SK-N-SH treated with all-trans-retinoic acid at 6 μM for 48 hours (cell line): ENCODE measurements at regions not wholly inside any gene's neighbourhood (a gene's known extent, or its start where the extent isn't known, plus 50 kb on each side); places are given as distances from the start of the nearest gene placed in this dataset.

Source experiments
- ATAC-seq: fragments of 200-7000 bp; cut with Tn5 transposase; 3 replicates; pipeline ENCODE4 v1.9.1; 2020; ENCODE audit warnings: mild to moderate bottlenecking, moderate library complexity
- ARNTL ChIP-seq: fragments of 450-650 bp; formaldehyde crosslinking; IDR thresholded peaks from 2 replicates; pipeline ENCODE4 v1.5.0; 2020; ENCODE audit warnings: low read depth, mild to moderate bottlenecking, moderate library complexity, borderline replicate concordance
- BACH2 ChIP-seq: fragments of 250-450 bp; sonication (Bioruptor Pico); IDR thresholded peaks from 2 replicates; pipeline ENCODE4 v1.9.0; 2021; ENCODE audit warnings: mild to moderate bottlenecking, borderline replicate concordance
- CREB5 ChIP-seq: fragments of 250-450 bp; sonication (Bioruptor Pico); IDR thresholded peaks from 2 replicates; pipeline ENCODE4 v1.5.1; 2020; ENCODE audit warnings: low read depth, mild to moderate bottlenecking, moderate library complexity
- CSDC2 ChIP-seq: fragments of 250-450 bp; sonication (Bioruptor Pico); IDR thresholded peaks from 2 replicates; pipeline ENCODE4 v1.5.0; 2020; ENCODE audit warnings: mild to moderate bottlenecking, moderate library complexity
- GLIS3 ChIP-seq: fragments of 250-450 bp; sonication (Bioruptor Pico); IDR thresholded peaks from 2 replicates; pipeline ENCODE4 v1.5.0; 2020; ENCODE audit warnings: mild to moderate bottlenecking, moderate library complexity
- ISL1 ChIP-seq: fragments of 250-450 bp; sonication (Bioruptor Pico); IDR thresholded peaks from 2 replicates; pipeline ENCODE4 v2.1.2; 2022; ENCODE audit warnings: mild to moderate bottlenecking, moderate library complexity
- OSR1 ChIP-seq: fragments of 250-450 bp; sonication (Bioruptor Pico); IDR thresholded peaks from 2 replicates; pipeline ENCODE4 v1.8.0; 2022; ENCODE audit warnings: moderate library complexity, mild to moderate bottlenecking, inconsistent platforms
- PATZ1 ChIP-seq: fragments of 250-450 bp; sonication (Bioruptor Pico); IDR thresholded peaks from 2 replicates; pipeline ENCODE4 v1.8.0; 2020; ENCODE audit warnings: mild to moderate bottlenecking, moderate library complexity, borderline replicate concordance
- POU6F1 ChIP-seq: fragments of 250-450 bp; sonication (Bioruptor Pico); IDR thresholded peaks from 2 replicates; pipeline ENCODE4 v1.8.0; 2021; ENCODE audit warnings: low read depth, mild to moderate bottlenecking, moderate library complexity, borderline replicate concordance
- PPARA ChIP-seq: fragments of 250-450 bp; sonication (Bioruptor Pico); IDR thresholded peaks from 2 replicates; pipeline ENCODE4 v1.5.0; 2020; ENCODE audit warnings: mild to moderate bottlenecking, borderline replicate concordance
- RARB ChIP-seq: fragments of 250-450 bp; sonication (Bioruptor Pico); IDR thresholded peaks from 2 replicates; pipeline ENCODE4 v1.8.0; 2021; ENCODE audit warnings: mild to moderate bottlenecking, moderate library complexity
- SNAI2 ChIP-seq: fragments of 250-450 bp; sonication (Bioruptor Pico); IDR thresholded peaks from 2 replicates; pipeline ENCODE4 v1.5.0; 2020; ENCODE audit warnings: mild to moderate bottlenecking, moderate library complexity
- TCF4 ChIP-seq: fragments of 250-450 bp; sonication (Bioruptor Pico); IDR thresholded peaks from 2 replicates; pipeline ENCODE4 v1.8.0; 2021; ENCODE audit warnings: mild to moderate bottlenecking, moderate library complexity, borderline replicate concordance
- TOX ChIP-seq: fragments of 250-450 bp; sonication (Bioruptor Pico); IDR thresholded peaks from 2 replicates; pipeline ENCODE4 v1.8.0; 2021; ENCODE audit warnings: mild to moderate bottlenecking, moderate library complexity, borderline replicate concordance
- TSHZ2 ChIP-seq: fragments of 250-450 bp; sonication (Bioruptor Pico); IDR thresholded peaks from 2 replicates; pipeline ENCODE4 v1.5.0; 2020; ENCODE audit warnings: mild to moderate bottlenecking, moderate library complexity
- ZC3H10 ChIP-seq: fragments of 250-450 bp; sonication (Bioruptor Pico); IDR thresholded peaks from 2 replicates; pipeline ENCODE4 v1.5.1; 2021; ENCODE audit warnings: mild to moderate bottlenecking, moderate library complexity
- ZFP3 ChIP-seq: fragments of 250-450 bp; sonication (Bioruptor Pico); IDR thresholded peaks from 2 replicates; pipeline ENCODE4 v1.5.0; 2020; ENCODE audit warnings: mild to moderate bottlenecking, moderate library complexity
- ZFP30 ChIP-seq: fragments of 450-650 bp; formaldehyde crosslinking; IDR thresholded peaks from 2 replicates; pipeline ENCODE4 v1.5.0; 2022; ENCODE audit warnings: mild to moderate bottlenecking, moderate library complexity
- ZNF565 ChIP-seq: fragments of 450-650 bp; formaldehyde crosslinking; conservative IDR thresholded peaks from 2 replicates; pipeline ENCODE4 v1.5.0; 2020; ENCODE audit warnings: low read depth, mild to moderate bottlenecking, moderate library complexity
- ZNF70 ChIP-seq: fragments of 450-650 bp; formaldehyde crosslinking; IDR thresholded peaks from 2 replicates; pipeline ENCODE4 v1.5.0; 2020; ENCODE audit warnings: mild to moderate bottlenecking, moderate library complexity
- ZNF8 ChIP-seq: fragments of 450-650 bp; formaldehyde crosslinking; IDR thresholded peaks from 2 replicates; pipeline ENCODE4 v1.5.0; 2020; ENCODE audit warnings: mild to moderate bottlenecking, moderate library complexity

GRCh38 chr2:220619525-220620220, 952.4 kb downstream of the EPHA4 start:
- ATAC-seq = no peak
- no peak for TF ChIP-seq ISL1 (CRISPR knock-in tag)

GRCh38 chr2:220626603-220627002, 945.5 kb downstream of the EPHA4 start:
- ATAC-seq = no peak
- no peak for TF ChIP-seq ZNF70 (CRISPR knock-in tag)
- no peak for TF ChIP-seq CSDC2 (CRISPR knock-in tag)
- TF ChIP-seq POU6F1 (CRISPR knock-in tag) = no peak
- TF ChIP-seq ZFP3 = no peak
- TF ChIP-seq TCF4 (CRISPR knock-in tag) = no peak
- TF ChIP-seq SNAI2 (CRISPR knock-in tag) = no peak
- TF ChIP-seq PATZ1 = no peak
- no peak for TF ChIP-seq ZNF8 (CRISPR knock-in tag)
- no peak for TF ChIP-seq TSHZ2 (CRISPR knock-in tag)
- no peak for TF ChIP-seq RARB (CRISPR knock-in tag)
- TF ChIP-seq TOX = no peak
- TF ChIP-seq ARNTL (CRISPR knock-in tag) = no peak
- TF ChIP-seq PPARA (CRISPR knock-in tag) = no peak
- no peak for TF ChIP-seq ZNF565
- no peak for TF ChIP-seq BACH2 (CRISPR knock-in tag)
- TF ChIP-seq GLIS3 (CRISPR knock-in tag) = no peak
- TF ChIP-seq ISL1 (CRISPR knock-in tag) = no peak
- no peak for TF ChIP-seq OSR1 (CRISPR knock-in tag)
- no peak for TF ChIP-seq ZFP30
- no peak for TF ChIP-seq ZC3H10 (CRISPR knock-in tag)
- TF ChIP-seq, all 23 proteins: peak for 0

- ATAC-seq = no peak
- no peak for TF ChIP-seq ZFP3
- no peak for TF ChIP-seq RARB (CRISPR knock-in tag)
- no peak for TF ChIP-seq SNAI2 (CRISPR knock-in tag)
- TF ChIP-seq CREB5 = no peak
- TF ChIP-seq ISL1 (CRISPR knock-in tag) = no peak
- TF ChIP-seq ZNF8 (CRISPR knock-in tag) = no peak
- no peak for TF ChIP-seq OSR1 (CRISPR knock-in tag)
- no peak for TF ChIP-seq TSHZ2 (CRISPR knock-in tag)
- TF ChIP-seq BACH2 (CRISPR knock-in tag) = no peak
Observed at GRCh38 chr2:220628252-220628651, 943.9 kb downstream of the EPHA4 start.
